Stimulated activated CD4-positive, alpha-beta T cell treated with anti-CD3 and anti-CD28 coated beads, Interleukin-15, amount 100 ng/mL, for 1 hour (primary cell): ENCODE measurements at regions not wholly inside any gene's neighbourhood (a gene's known extent, or its start where the extent isn't known, plus 50 kb on each side); places are given as distances from the start of the nearest gene placed in this dataset.
"Not testable (repeated sequence)": the region's sequence is repeated elsewhere in the genome, so short reads cannot be mapped to it uniquely, and the experiment has no call there.

Source experiments
- DNase-seq, 2 donors: peaks; one replicate each; pipeline ENCODE4 v3.0.0-alpha.2; 2020; ENCODE audit warnings: low read depth in 1 of 2, low spot score in 1 of 2

- DNase-seq: no peak
Observed at GRCh38 chr6:11427723-11428245, 109.8 kb upstream of the TMEM170B start.

- DNase-seq: no peak
Observed at GRCh38 chr6:11427091-11427722, 110.3 kb upstream of the TMEM170B start.

DNA sequence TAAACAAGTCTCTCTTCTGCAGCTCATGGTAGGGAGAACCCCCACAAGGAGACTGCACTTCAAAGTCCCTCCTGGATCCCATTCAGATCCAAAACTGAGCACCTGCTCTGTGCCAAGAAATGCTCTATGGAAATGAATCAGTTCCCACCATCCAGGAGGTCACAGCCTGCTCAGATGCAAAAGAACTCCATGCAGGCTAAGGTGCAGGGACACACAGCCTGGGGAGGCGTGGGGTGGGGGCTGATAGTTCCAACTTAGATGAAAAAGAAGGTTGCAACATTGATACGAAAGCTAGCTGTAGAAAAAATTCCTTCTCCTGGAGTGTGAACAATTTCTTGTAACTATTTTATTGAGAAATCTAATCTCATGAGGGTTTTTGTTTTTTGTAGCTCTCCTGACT lies 111.0 kb upstream of the TMEM170B start:
- DNase-seq: no peak

GRCh38 chr6:11425876-11426275 lies 111.7 kb upstream of the TMEM170B start:
- no peak for DNase-seq

DNA sequence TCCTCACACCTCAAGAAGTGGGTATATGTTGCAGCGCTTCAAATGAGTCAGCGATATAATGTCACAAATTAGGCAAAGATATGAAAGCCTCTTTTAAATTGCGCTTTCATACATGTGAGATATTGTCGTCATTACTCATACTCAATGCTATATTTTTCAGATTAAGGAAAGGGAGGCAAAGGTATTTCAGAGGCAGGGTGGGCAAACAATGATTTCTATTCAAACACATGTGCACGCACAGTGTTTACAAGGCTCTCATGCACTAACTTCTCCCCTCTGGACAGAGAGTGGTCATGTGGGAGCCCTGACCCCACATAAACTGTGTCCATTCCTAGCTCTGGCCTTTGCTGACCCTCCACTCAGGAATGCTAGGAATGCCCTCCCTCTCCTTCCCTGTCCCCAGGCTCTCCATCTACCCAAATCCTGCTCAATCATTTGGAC lies 112.1 kb upstream of the TMEM170B start:
- no peak for DNase-seq

- DNase-seq: no peak
Observed at GRCh38 chr6:11424395-11425034, 113.0 kb upstream of the TMEM170B start.

- no peak for DNase-seq
Observed at GRCh38 chr6:11423667-11424066, 113.9 kb upstream of the TMEM170B start.

DNA sequence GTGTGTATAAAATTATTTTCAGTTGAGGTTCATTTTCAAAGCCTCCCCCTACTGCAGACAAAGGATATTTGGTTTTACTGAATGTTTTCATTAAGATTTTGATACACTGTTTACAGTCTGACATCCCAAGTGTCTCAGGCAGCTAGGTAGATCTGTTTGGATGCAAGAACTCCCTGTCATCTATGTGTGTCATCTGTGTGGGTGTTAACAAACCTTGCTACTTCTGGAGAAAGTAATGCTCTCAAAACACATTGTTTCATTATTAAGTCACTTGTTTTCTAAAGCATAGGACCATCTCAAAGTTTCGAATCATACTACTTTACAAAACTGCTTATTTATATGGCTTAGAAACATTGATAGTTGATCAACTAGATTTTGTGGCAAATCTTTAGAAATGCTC lies 114.5 kb upstream of the TMEM170B start:
- DNase-seq: no peak

- DNase-seq: no peak
Observed at GRCh38 chr6:11419763-11420453, 117.6 kb upstream of the TMEM170B start.

DNA sequence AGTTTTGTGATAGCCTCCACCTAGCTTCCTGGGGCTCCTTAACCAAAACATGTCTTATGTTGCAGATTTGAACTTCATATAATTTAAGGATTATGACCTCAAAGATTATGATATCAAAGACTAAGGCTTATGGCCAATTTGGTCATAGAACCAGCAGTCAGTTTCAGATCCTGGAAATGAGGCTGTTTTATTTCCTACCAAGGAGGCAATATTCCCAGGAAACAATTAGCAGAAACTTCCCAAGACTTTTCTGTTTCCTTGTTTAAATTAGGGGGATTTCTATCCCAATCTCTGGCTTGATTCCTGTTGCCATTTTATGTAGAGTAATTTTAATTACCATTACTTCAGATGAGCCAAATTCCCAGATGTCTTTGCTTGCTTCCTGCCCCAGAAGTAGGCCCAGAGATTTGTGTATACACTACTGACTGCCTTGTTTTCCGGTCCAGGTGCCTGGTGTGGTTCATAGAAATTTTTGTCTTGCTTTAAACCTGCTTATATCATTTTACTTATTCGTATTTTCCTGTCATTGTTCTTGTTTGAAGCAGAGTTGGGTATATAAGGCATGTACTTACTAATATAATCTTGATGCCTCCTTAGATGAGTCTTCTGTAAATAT lies 119.2 kb upstream of the TMEM170B start:
- no peak for DNase-seq

- peak in 1 of 2 donors; percentile 6 for DNase-seq
Observed at GRCh38 chr6:11416936-11417576, 120.5 kb upstream of the TMEM170B start.

DNA sequence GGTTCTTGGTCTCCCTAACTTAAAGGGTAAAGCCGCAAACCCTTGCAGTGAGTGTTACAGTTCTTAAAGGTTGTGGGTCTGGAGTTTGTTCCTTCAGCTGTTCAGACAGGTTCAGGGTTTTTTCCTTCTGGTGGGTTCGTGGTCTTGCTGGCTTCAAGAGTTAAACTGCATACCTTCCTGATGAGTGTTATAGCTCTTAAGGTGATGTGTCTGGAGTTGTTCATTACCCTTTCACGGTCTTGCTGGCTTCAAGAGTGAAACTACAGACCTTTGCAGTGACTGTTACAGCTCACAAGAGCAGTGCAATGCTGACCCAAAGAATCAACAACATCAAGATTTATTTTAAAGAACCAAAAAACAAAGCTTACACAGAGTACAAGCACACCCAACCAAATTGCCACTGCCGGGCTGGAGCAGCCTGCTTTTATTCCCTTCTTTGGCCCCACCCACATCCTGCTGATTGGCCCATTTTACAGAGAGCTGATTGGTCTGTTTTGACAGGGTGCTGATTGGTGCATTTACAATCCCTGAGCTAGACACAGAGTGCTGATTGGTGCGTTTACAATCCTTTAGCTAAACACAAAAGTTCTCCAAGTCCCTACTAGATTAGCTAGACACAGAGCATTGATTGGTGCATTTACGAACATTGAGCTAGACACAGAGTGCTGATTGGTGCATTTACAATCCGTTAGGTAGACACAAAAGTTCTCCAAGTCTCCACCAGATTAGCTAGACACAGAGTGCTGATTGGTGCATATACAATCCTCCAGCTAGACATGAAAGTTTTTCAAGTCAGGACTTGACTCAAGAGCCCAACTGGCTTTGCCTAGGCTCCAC lies 121.2 kb upstream of the TMEM170B start:
- not testable (repeated sequence) for DNase-seq

GRCh38 chr6:11415557-11415956 lies 122.0 kb upstream of the TMEM170B start:
- DNase-seq: no peak

GRCh38 chr6:11414176-11414963 lies 123.2 kb upstream of the TMEM170B start:
- no peak for DNase-seq

DNA sequence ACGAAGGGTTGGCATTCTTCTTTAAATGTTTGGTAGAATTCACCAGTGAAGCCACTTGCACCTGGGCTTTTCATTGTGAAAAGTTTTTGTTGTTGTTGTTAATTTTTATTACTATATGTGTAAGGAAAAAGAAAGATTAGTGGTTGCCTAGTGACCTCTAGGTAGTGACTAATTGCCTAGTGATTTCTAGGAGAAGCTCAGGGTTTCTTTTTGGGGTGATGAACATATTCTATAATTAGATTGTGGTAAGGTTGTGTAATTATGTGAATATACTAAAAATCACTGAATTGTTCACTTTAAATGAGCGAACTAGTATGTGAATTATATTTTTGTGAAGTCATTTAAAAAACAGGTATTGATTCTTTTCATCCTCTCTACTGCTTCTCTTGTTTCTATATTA lies 123.8 kb upstream of the TMEM170B start:
- no peak for DNase-seq

DNA sequence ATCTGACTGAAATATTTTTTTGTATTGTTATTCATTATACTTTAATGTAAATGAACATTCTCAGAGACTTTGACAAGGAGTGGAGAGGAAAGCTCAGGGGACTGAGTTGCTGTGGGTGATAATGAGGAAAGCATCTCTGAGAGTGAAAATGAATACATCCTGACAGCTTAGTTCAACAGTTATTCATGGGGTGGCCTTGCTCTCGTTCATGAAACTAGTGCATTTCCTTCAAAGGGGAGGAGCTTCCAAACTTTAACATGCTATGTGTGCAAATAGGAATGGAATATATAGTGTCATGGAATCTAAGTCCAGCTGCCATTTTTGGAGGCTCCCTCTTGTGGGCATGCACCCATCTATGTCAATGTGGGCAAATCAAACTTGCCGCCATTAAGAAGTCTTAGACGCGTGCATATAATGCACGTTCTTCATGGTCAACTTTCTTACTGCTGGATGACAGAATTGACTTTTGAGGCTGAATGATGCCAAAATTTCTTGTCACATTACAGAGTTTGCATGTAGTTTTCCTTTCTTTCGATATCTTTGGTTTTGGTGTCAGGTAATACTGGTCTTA lies 124.3 kb upstream of the TMEM170B start:
- DNase-seq: no peak

- DNase-seq: no peak
Observed at GRCh38 chr6:11412616-11413015, 124.9 kb upstream of the TMEM170B start.

DNA sequence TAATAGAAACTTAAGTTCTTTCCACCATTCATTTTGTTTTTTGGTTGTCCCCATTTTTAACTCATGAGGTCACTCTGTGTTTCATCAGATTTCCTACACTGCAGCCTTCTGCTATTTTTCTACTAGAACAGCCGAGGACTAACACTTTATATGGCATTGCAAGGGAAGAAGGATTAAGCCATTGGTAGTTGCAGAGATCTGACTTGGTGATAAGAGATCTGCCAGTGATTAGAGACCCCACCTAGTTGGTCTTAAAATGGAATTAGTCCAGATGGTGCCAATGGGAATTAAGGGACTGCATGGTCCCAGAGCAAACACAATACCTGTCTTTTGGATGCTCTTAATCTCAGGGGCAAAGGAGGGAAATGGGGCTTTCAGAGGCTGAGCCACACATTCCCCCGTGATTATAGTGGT lies 125.5 kb upstream of the TMEM170B start:
- no peak for DNase-seq

DNA sequence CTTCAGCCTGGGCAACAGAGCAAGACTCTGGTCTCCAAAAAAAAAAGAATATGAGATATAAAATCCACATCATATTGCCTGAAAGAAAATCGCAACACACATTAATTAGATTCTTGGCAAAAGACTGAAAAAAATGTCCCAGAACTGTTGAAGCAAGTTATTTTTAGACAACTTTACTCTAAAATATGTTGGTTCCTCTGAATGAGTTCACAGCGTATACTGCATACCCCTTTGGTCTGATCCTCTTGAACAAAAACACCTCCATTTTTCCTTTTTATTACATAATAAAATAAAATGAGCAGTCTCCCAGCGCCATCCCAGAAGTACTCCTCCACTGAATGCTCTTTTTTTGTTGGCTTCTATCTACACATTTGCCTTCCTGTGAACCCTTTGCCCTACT lies 126.0 kb upstream of the TMEM170B start:
- no peak for DNase-seq
